SU-DHL-6 (cell line): ENCODE measurements at regions not wholly inside any gene's neighbourhood (a gene's known extent, or its start where the extent isn't known, plus 50 kb on each side); places are given as distances from the start of the nearest gene placed in this dataset.

Experiments used
- EZH2phosphoT487 ChIP-seq: fragments of 200-600 bp; sonication (generic), shearing (Covaris generic); conservative IDR thresholded peaks from 2 replicates; pipeline ENCODE4 v1.6.1; 2018; ENCODE audit warnings: mild to moderate bottlenecking, antibody characterized with exemption, low read length, moderate library complexity, mixed read lengths
- TF ChIP-seq, protein P1 (sequence below): fragments of 200-600 bp; sonication (generic); IDR thresholded peaks from one replicate; pipeline ENCODE4 v1.5.1; 2017; ENCODE audit warnings: antibody characterized with exemption, mild to moderate bottlenecking, low read length, moderate library complexity; ENCODE audit not compliant: insufficient read depth, poor library complexity, severe bottlenecking

- TF ChIP-seq, protein P1, sequence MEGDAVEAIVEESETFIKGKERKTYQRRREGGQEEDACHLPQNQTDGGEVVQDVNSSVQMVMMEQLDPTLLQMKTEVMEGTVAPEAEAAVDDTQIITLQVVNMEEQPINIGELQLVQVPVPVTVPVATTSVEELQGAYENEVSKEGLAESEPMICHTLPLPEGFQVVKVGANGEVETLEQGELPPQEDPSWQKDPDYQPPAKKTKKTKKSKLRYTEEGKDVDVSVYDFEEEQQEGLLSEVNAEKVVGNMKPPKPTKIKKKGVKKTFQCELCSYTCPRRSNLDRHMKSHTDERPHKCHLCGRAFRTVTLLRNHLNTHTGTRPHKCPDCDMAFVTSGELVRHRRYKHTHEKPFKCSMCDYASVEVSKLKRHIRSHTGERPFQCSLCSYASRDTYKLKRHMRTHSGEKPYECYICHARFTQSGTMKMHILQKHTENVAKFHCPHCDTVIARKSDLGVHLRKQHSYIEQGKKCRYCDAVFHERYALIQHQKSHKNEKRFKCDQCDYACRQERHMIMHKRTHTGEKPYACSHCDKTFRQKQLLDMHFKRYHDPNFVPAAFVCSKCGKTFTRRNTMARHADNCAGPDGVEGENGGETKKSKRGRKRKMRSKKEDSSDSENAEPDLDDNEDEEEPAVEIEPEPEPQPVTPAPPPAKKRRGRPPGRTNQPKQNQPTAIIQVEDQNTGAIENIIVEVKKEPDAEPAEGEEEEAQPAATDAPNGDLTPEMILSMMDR: no peak
- TF ChIP-seq EZH2phosphoT487: no peak
Measured at GRCh38 chr5:136853971-136854370, 488.6 kb upstream of the TRPC7 start.
